GM21526 (cell line): ENCODE measurements at regions not wholly inside any gene's neighbourhood (a gene's known extent, or its start where the extent isn't known, plus 50 kb on each side); places are given as distances from the start of the nearest gene placed in this dataset.
"Not testable (repeated sequence)": the region's sequence is repeated elsewhere in the genome, so short reads cannot be mapped to it uniquely, and the experiment has no call there.

ENCODE experiments used
- ATAC-seq: cut with Tn5 transposase; IDR thresholded peaks from one replicate; pipeline ENCODE4 v1.9.1; 2021; ENCODE audit warnings: moderate library complexity; ENCODE audit not compliant: unreplicated experiment, low FRiP score

DNA sequence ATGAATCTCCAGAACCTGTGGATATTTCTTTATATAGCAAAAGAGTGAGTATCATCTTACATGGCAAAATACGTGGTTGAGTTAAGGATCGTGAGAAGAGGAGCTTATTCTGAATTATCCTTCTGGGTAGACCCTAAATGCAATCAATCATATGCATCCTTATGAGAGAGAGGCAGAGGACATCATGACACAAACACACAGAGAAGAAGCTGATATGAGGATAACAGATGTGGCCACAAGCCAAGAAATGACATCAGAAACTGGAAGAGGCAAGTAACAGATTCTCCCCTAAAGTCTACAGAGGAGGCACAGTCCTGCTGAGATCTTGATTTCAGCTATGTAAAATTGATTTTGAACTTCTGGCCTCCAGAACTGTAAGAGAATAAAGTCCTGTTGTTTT lies 730.2 kb upstream of the ZNF804A start:
- no peak for ATAC-seq

GRCh38 chr2:183868707-183869106 lies 729.6 kb upstream of the ZNF804A start:
- no peak for ATAC-seq

DNA sequence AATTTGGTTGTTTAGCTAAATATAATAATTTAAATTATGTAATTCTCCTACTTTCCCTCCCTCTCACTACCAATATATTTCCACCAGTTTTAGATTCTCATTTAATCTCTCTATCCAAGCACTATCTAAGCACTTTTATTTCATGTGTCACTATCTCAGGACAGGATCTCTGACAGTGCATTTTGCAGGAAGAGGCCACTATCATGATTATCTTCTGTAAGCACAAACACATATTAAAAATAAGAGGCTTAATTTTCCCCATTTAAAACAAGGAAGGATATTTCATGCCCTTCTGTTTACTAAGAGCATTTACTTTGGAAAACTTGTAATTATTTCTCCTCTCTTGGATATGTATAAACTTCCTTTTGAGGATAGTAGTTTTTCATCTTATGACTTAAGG lies 726.2 kb upstream of the ZNF804A start:
- ATAC-seq = no peak

DNA sequence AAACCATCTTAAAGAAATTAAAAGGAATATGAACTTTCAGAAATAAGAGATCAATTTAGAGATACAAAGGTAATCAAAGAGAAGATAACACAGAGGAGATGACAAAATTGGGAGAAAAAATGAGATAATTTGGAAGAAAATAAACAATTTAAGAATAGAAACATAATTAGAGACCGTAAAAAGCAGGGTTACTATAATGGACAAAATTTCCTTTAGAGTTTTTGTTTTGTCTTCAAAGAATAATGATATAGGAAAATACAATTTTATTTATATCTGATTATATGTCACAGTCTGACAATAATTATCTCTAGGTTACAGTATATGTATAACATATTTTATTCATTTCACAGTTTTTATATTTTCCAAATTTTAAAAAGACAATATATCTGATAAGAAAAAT lies 716.4 kb upstream of the ZNF804A start:
- no peak for ATAC-seq

GRCh38 chr2:183892315-183892941 lies 705.9 kb upstream of the ZNF804A start:
- no peak for ATAC-seq

GRCh38 chr2:183898641-183899040 lies 699.7 kb upstream of the ZNF804A start:
- ATAC-seq = no peak

DNA sequence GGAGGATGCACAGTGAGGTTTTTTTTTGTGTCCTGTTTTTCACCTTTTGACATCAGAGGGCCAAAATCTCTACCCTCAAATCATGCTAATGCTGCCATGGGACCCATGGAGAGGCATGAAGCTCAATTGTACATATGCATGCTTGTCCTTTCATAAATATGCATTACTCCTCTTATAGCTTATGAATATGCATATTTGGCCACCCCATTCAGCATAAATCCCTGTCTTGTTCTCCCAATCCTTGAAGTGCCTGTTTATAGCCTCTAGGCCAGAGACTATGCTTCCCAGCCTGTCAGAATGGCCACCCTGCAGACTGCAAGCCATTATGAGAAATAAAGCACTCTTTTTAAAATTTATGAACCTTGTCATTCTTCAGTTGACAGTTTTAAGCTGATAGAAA lies 696.4 kb upstream of the ZNF804A start:
- no peak for ATAC-seq

DNA sequence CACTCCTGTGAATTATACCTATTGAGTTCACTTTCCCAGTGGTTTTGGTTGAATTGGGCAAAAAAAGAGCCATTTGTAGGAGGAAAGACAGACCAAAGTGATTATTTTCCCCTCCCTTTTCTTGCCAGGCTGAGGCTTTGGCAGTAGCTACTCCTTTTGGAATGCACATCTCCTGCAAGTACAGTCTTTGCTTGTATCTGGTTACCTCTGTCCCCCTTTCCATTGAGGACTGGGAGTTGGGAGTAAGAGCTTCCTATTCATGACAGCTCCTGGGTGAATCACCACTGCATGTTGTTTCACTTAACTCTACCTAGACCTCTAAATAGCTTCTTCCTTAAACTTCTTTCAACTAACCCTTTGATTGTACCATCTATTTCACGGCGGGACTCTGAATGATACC lies 695.3 kb upstream of the ZNF804A start:
- ATAC-seq = no peak

- ATAC-seq = not testable (repeated sequence)
Observed at GRCh38 chr2:183916041-183916440, 682.3 kb upstream of the ZNF804A start.

DNA sequence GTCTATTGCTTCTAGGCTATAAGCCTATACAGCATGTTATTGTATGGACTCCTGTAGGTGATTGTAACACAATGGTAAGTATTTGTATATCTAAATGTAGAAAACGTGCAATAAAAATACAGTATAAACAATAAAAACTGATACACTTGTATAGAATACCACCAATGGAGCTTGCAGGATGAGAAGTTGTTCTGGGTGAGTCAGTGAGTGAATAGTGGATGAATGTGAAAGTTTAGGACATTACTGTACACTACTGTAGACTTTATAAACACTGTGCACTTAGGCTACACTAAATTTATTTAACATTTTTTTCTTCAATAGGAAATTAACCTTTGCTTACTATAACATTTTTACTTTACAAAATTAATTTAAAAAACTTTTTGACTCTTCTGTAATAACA lies 679.2 kb upstream of the ZNF804A start:
- ATAC-seq = no peak

GRCh38 chr2:183919926-183920325 lies 678.4 kb upstream of the ZNF804A start:
- no peak for ATAC-seq

DNA sequence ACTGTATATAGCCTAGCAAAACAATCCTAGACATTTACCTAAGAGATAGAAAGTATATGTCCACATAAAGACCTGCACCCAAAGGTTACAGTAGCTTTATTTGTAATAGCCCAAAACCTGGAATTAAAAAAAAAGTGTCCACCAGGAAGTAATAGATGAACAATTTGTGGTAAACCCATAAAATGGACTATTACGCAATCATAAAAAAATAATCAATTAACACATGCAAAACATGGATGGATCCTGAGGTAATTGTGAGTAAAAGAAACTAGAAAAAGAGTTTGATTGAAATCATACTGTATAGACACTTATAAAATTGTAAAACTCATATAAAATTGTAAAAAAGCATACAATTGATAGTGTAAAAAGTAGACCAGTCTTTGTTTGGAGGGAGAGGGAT lies 673.0 kb upstream of the ZNF804A start:
- ATAC-seq = no peak

- no peak for ATAC-seq
Observed at GRCh38 chr2:183926433-183926832, 671.9 kb upstream of the ZNF804A start.

DNA sequence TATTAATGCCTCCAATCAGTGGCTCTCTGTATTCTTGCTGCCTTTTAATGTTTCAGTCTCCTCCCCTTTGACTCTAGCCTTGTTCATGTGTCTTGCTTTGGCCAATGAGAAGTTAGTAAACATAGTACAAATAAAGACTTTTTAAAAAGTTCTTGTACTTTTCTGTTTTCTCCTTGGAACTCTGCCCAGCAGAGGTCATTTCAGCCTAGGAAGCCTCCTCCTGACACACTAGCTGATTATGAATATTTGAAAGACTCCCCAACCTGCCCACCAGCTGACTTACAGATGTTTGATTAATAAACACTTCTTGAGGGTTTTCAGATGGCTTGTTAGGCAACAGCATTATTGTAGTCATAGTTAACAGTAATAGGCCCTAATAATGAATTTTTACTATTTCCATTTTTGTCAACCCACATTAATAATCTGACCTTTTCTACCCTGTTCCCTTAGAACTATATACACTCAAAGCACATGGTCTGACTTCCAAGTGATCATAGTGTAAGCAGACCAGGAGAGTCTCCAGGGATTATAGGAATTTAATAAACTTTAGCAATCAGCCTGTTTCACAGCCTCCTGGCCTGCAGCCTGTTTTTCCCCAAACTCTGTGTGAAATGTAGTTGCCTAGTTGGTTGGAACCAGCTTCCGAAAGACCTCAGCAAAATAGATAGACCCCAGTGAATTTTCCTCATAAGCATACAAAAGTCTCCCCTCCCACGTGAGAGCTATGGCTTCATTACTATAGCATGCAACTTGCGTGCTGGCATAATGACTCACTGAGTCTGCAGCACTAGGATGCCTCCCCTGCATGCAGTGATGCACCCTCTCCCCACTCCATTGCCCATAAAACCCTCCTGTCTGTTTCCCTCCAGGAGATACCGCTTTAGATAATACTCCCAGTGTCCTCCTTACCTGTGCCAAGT lies 670.7 kb upstream of the ZNF804A start:
- ATAC-seq = no peak

DNA sequence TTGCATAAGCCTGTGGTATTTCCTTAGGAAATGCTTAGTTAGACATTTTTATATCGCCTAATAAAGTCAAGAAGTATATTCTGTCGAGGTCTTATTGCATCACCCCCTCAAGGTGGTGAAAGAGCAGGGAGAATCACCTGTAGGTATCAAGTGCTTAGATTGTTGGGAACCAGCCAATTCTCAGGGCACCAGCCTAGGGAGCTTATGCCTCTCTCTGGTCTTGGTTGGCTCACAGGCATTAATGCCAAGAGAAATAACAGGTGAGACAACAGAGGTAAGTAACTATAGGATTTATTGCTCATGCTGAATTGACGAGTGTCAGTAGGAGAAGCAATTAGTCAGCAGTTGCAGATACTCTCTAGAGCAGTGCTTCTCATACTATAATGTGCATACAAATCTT lies 663.3 kb upstream of the ZNF804A start:
- no peak for ATAC-seq

DNA sequence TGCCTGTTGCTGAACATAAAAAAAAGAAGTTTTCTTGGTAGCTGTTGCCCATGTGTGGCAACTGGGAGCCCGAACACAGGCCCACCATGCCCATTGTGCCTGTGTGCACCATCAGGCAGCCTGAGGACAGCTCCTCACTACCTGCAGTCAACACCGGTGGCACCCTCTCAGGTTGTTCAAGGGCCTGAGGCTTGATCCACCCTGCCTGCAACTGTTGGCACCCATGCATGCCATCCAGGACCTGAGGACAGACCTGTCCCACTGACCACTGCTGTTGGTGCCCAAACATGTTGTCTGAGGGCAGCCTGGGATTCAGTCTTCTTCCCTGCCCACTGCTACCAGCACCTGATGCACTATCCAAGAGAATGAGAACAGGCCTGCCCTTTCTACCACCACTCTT lies 661.1 kb upstream of the ZNF804A start:
- no peak for ATAC-seq

DNA sequence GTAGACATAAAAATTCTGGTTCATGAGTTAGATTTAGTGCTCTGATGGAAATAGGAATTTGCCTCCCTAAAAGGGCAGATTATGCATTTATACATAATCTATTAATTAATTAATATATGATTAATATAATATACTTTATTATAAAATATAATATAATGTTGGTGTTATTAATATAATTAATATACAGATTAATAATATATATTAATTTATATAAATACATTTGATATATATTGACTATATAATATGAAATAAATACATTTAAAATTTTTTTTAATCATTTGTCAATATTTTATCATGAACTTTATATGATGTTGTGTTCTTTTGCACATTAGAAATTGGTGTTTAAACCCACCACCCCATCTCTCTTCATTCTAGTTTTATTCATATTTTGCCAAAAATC lies 652.1 kb upstream of the ZNF804A start:
- no peak for ATAC-seq

DNA sequence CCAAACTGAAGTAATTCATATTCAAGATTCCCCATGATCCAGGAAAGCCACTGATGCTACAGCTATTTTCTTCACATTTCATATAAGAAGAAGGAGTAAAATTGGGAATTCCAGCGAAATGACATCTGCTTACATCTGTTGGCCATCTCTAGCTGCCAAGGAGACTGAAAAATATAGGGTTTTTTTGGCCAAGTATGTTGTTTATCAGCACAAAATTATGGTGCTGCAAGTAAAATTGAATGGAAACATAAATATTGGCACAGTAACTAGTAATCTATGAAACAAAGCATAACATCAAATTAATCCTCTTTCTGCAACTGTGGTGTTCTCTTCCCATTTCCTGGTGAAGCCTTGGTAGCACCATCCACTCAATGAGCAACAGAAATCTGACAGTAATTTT lies 649.5 kb upstream of the ZNF804A start:
- ATAC-seq = no peak

GRCh38 chr2:183950673-183951072 lies 647.7 kb upstream of the ZNF804A start:
- ATAC-seq = no peak

DNA sequence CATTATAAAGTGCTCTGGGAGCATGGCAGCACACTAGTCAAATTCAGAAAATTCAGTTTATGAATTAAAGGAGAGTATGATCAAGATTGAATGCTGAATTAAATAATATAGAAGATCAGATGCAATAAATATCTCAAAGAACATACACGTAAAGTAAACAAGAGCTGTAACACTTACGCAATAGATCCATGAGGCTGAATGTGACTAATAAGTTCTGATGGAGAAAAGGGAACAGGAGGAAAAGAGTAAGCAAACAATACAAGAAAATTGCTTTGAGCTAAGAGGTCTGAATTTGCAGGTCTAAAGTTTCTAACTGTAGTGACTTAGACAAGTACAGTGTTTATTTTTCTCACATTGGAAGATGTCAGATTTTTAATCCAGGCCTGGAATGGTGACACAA lies 646.7 kb upstream of the ZNF804A start:
- no peak for ATAC-seq

DNA sequence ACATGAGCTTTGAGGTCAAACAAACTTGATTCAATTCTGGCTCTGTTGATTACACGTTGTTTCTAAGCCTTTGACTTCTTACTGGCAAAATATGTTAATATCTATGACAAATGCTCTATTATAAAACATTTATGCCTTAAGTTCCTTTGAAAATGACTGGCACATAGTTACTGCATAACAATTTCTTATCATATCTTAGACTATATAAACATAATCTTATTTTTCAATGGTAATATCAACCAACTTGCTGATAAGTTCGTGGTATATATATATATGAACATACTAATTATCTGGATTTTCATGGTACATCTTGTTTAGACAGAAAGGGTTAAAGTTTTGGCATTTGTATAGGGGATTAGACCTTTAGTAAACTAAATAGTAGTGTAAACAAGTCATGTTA lies 645.6 kb upstream of the ZNF804A start:
- no peak for ATAC-seq

GRCh38 chr2:183963609-183964008 lies 634.7 kb upstream of the ZNF804A start:
- ATAC-seq = no peak
